ENCODE measurements at regions not wholly inside any gene's neighbourhood (a gene's known extent, or its start where the extent isn't known, plus 50 kb on each side); places are given as distances from the start of the nearest gene placed in this dataset.

- TF ChIP-seq TSHZ1 (tag by site-specific recombination; IDR thresholded peaks at IDR 0.05; ENCODE audit: borderline replicate concordance) (no peak), ZNF362 (tag by site-specific recombination; IDR thresholded peaks at IDR 0.05) (no peak)
- CTCF ChIA-PET: interaction anchor here (0.7 kb wide), 1 partner anchor 315 kb away, joined by 3 read pairs; no protein-coding TSS in a partner anchor
- Histone ChIP-seq H3K4me1 (ENCODE audit: control insufficient read depth, insufficient read depth, low read length) (no peaks in the 10 kb centered on the region), H3K36me3 (ENCODE audit: control insufficient read depth in 2 of 2, insufficient read depth in 1 of 2, low read length in 2 of 2) (no peaks in the 10 kb centered on the region), H3K4me3 (ENCODE audit: low read depth, low read length) (no peak overlapping the region), H3K9me3 (ENCODE audit: control insufficient read depth, insufficient read depth, low read depth, low read length) (no peaks in the 10 kb centered on the region), H3K27ac (ENCODE audit: extremely low read depth, low read depth, low read length) (no peak overlapping the region)
- POLR2A ChIA-PET: no interaction called here
Measured at GRCh38 chr2:120432293-120432975, 86.5 kb downstream of the INHBB start.

- ChIA-PET CTCF (interaction anchor here (0.7 kb wide), 1 partner anchor 316 kb away, joined by 3 read pairs; no protein-coding TSS in a partner anchor), POLR2A (no interaction called here)
- no peaks in the 10 kb centered on the region for H3K36me3 ChIP-seq (ENCODE audit: control insufficient read depth in 2 of 2, insufficient read depth in 1 of 2, low read length in 2 of 2)
- H3K4me3 ChIP-seq (ENCODE audit: low read depth, low read length): no peak overlapping the region
- no peaks in the 10 kb centered on the region for H3K9me3 ChIP-seq (ENCODE audit: control insufficient read depth, insufficient read depth, low read depth, low read length)
- TF ChIP-seq ZNF184 (tag by site-specific recombination; IDR thresholded peaks at IDR 0.05) (no peak), ZFP69B (tag by site-specific recombination; IDR thresholded peaks at IDR 0.05) (no peak), ZNF202 (tag by site-specific recombination; IDR thresholded peaks at IDR 0.05; ENCODE audit: borderline replicate concordance) (no peak), PRDM1 (tag by site-specific recombination; IDR thresholded peaks at IDR 0.05) (no peak), PRDM4 (tag by site-specific recombination; IDR thresholded peaks at IDR 0.05) (no peak), ZNF670 (tag by site-specific recombination; IDR thresholded peaks at IDR 0.05; ENCODE audit: low read depth) (no peak), ZFP37 (tag by site-specific recombination; IDR thresholded peaks at IDR 0.05) (no peak), ZNF174 (tag by site-specific recombination; IDR thresholded peaks at IDR 0.05) (no peak), ZNF645 (tag by site-specific recombination; IDR thresholded peaks at IDR 0.05) (no peak)
- no peak overlapping the region for H3K27ac ChIP-seq (ENCODE audit: extremely low read depth, low read depth, low read length)
- H3K4me1 ChIP-seq (ENCODE audit: control insufficient read depth, insufficient read depth, low read length): no peaks in the 10 kb centered on the region
Measured at GRCh38 chr2:120432976-120433815, 87.3 kb downstream of the INHBB start.
